ENCODE measurements at regions not wholly inside any gene's neighbourhood (a gene's known extent, or its start where the extent isn't known, plus 50 kb on each side); places are given as distances from the start of the nearest gene placed in this dataset.

- no peak for TF ChIP-seq CTCF (IDR thresholded peaks at IDR 0.05 in 4 of 5, conservative IDR thresholded peaks at IDR 0.05 in 1 of 5)
- TF ChIP-seq POLR2A (IDR thresholded peaks at IDR 0.05) = no peak
Observed at GRCh38 chr5:98698359-98698758, 75.1 kb upstream of the RGMB start.

All from gastrocnemius medialis (tissue), 4 donors.